GM13976 (cell line): ENCODE measurements at regions not wholly inside any gene's neighbourhood (a gene's known extent, or its start where the extent isn't known, plus 50 kb on each side); places are given as distances from the start of the nearest gene placed in this dataset.

Experiments used
- DNase-seq: peaks from one replicate; pipeline ENCODE4 v3.0.0; 2012; ENCODE audit warnings: low spot score
- CTCF ChIP-seq: IDR thresholded peaks from 2 replicates; pipeline ENCODE4 v1.5.1; 2012; ENCODE audit warnings: borderline replicate concordance, mild to moderate bottlenecking; ENCODE audit not compliant: insufficient read depth; ENCODE audit errors: extremely low read depth, missing control alignments, control extremely low read depth
- in situ Hi-C: fragments of 300-500 bp; cut with MboI; formaldehyde crosslinking; loops from one replicate; pipeline ENCODE4 v1.12.0; 2022; ENCODE audit warnings: low sequenced_read_pairs, mixed read lengths, inconsistent platforms; ENCODE audit not compliant: unreplicated experiment

DNA sequence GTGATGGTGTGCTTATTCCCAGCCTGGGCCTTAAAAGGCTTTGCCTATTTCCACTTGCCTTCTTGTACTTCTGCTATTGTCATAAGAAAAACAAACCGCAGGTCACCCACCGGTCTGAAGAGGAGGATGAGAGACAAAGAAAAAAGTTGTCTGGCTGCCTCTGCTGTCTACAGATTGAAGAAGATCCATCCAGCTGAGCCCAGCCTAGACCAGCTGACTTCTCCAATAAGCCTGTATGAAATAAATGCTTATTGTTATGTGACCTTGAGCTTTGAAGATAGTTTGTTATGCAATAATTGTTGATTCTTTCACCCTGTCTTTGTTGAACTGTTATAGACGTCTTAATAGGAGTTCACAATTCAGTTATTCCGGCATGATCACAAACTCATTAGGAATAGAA lies 223.8 kb upstream of the PRSS16 start:
- no peak for TF ChIP-seq CTCF
- in situ Hi-C loops = no loop called here
- no peak for DNase-seq

DNA sequence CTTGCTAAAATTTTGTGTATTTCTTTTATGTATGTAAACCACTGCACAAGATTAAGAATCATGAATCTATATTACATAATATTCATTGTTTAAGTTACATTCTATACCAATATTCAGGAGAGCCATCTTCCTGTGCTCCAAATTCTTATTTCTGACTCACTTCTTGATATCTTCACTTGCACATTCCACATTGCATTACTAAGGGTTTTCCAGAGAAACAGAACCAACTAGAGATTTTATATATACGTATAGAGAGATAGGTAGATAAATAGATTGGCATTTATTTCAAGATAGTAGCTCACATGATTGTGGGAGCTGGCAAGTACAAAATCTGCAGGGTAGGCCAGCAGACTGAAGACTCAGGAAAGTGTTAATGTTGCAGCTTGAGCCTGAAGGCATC lies 222.2 kb upstream of the PRSS16 start:
- TF ChIP-seq CTCF = no peak
- in situ Hi-C loops = no loop called here
- DNase-seq = no peak

GRCh38 chr6:27026361-27026760 lies 221.1 kb upstream of the PRSS16 start:
- in situ Hi-C loops = no loop called here
- TF ChIP-seq CTCF = no peak
- DNase-seq = no peak

- TF ChIP-seq CTCF = no peak
- no peak for DNase-seq
- in situ Hi-C loops = no loop called here
These were observed 216.2 kb upstream of the PRSS16 start for GRCh38 chr6:27031302-27031701.

GRCh38 chr6:27038498-27038897 lies 209.0 kb upstream of the PRSS16 start:
- in situ Hi-C loops = no loop called here
- no peak for TF ChIP-seq CTCF

DNA sequence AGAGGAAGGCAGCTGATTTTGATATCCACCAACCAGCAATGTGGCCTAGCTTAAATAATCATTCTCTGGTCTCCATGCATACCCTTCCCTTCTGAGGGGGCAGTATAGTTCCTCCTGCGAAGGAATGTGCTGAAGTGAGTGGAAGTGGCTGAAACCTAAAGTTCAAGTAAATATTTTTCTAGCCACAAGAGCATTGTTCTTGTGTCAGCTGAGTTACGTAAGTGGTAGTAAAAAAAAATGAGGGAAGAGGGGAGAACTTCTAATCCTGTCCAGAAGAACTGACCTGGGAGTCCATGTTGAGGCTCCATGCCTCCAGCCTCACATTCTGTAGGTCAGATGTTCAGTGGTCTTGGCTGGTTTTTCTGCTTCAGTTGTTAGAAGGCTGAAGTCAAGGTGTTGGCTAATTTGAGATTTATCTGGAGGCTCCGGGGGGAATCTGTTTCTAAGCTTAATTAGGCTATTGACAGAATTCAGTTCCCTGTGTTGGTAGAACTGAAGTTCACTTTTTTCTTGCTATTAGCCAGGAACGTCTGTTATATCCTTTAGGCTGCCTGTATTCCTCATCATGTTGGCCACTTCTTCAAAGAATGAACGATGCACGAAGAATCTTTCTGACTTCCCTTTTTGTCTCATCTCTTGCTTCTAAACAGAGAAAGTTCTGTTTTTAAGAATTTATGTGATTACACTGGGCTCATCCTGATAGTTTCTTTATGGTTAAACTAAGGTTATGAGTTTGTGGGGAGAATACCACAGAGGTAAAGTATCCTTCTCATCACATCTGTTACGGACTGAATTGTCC lies 207.1 kb upstream of the PRSS16 start:
- DNase-seq = no peak
- TF ChIP-seq CTCF = no peak
- in situ Hi-C loops = no loop called here

More at GRCh38 chr6:27038498-27038897, 209.0 kb upstream of the PRSS16 start:
- DNase-seq = no peak
